ENCODE measurements at regions not wholly inside any gene's neighbourhood (a gene's known extent, or its start where the extent isn't known, plus 50 kb on each side); places are given as distances from the start of the nearest gene placed in this dataset.

- no peaks in the 10 kb centered on the region for H3K9me3 ChIP-seq (replicated peaks; ENCODE audit: control insufficient read depth, insufficient read depth, low read length)
- H3K4me3 ChIP-seq = no peak overlapping the region
- ChIA-PET POLR2A (no interaction called here), RAD21 (ENCODE audit: unreplicated experiment) (no interaction called here), CTCF (interaction anchor here (0.6 kb wide), 1 partner anchor 1229 kb away, joined by 3 read pairs; no protein-coding TSS in a partner anchor), SMC1A (ENCODE audit: uncharacterized antibody, unreplicated experiment) (interaction anchor here (0.8 kb wide), 1 partner anchor 10 kb away, joined by 3 read pairs; no protein-coding TSS in a partner anchor)
- no peak overlapping the region for H3K9ac ChIP-seq (ENCODE audit: control insufficient read depth, insufficient read depth, low read length)
- no peak for ATAC-seq
- in situ Hi-C loops (cut with MboI) = no loop called here
- no peak for DNase-seq (ENCODE audit: low read depth, low spot score)
- BruUV-seq (replicated peaks) = no TSS peak
- H4K20me1 ChIP-seq (ENCODE audit: control insufficient read depth, insufficient read depth) = no peaks in the 10 kb centered on the region
- 27% methylated on average over 2 of the region's 2 CpGs for WGBS (ENCODE audit: insufficient coverage, insufficient replicate concordance, low lambda C conversion rate, missing lambda C conversion rate)
- H3K4me2 ChIP-seq (ENCODE audit: control insufficient read depth, insufficient read depth) = no peak overlapping the region
- no peak for TF ChIP-seq CHD4 (IDR thresholded peaks at IDR 0.05)
- TF ChIP-seq YBX1 (IDR thresholded peaks at IDR 0.05) = no peak
- TF ChIP-seq FOXK2 (IDR thresholded peaks at IDR 0.05) = no peak
- TF ChIP-seq KLF5 (IDR thresholded peaks at IDR 0.05; ENCODE audit: partially characterized antibody) = no peak
- TF ChIP-seq NR2F1 (conservative IDR thresholded peaks at IDR 0.05) = no peak
- TF ChIP-seq HDGF (IDR thresholded peaks at IDR 0.05) = no peak
- no peak for TF ChIP-seq NFYB (IDR thresholded peaks at IDR 0.05; ENCODE audit: insufficient read depth, low read depth, low read length)
- no peak for TF ChIP-seq NR2C2 (IDR thresholded peaks at IDR 0.05; ENCODE audit: borderline replicate concordance, control insufficient read depth, insufficient read length, low read depth)
- TF ChIP-seq NFXL1 (IDR thresholded peaks at IDR 0.05; ENCODE audit: borderline replicate concordance) = no peak
- no peak for TF ChIP-seq PKNOX1 (IDR thresholded peaks at IDR 0.05)
- no peak for TF ChIP-seq PBX3 (IDR thresholded peaks at IDR 0.05; ENCODE audit: insufficient replicate concordance, low read depth, low read length)
- TF ChIP-seq NFYA (IDR thresholded peaks at IDR 0.05; ENCODE audit: borderline replicate concordance, low read depth, low read length) = no peak
- no peak for TF ChIP-seq DPF2 (IDR thresholded peaks at IDR 0.05)
- TF ChIP-seq HSF1 (IDR thresholded peaks at IDR 0.05; ENCODE audit: low read depth, low read length) = no peak
- TF ChIP-seq SREBF1 (IDR thresholded peaks at IDR 0.05; ENCODE audit: low read length) = no peak
- TF ChIP-seq JUNB (IDR thresholded peaks at IDR 0.05) = no peak
- TF ChIP-seq IRF4 (IDR thresholded peaks at IDR 0.05; ENCODE audit: low read depth, low read length) = no peak
- intact Hi-C loops (cut with micrococcal nuclease; ENCODE audit: unreplicated experiment) = no loop called here
- no peak for FAIRE-seq
- H2AFZ ChIP-seq (ENCODE audit: control insufficient read depth, low read depth, low read length) = no peak overlapping the region
- no peaks in the 10 kb centered on the region for H3K27me3 ChIP-seq (replicated peaks in 1 of 2; ENCODE audit: control insufficient read depth in 2 of 2, insufficient read depth in 2 of 2, low read length in 1 of 2)
- H3K36me3 ChIP-seq (ENCODE audit: control insufficient read depth in 2 of 2, insufficient read depth in 2 of 2, low read length in 1 of 2) = no peaks in the 10 kb centered on the region
- H3K79me2 ChIP-seq (ENCODE audit: control insufficient read depth, insufficient read depth, low read length) = no peaks in the 10 kb centered on the region
- no peaks in the 10 kb centered on the region for H3K4me1 ChIP-seq (ENCODE audit: control insufficient read depth, insufficient read depth, low read length)
- no peak overlapping the region for H3K27ac ChIP-seq (ENCODE audit: control insufficient read depth, insufficient read depth)
These were observed 405.1 kb upstream of the NECTIN3 start for GRCh38 chr3:110666495-110666894.

All from GM12878 (cell line).